Left ventricle myocardium inferior (tissue), 1 donor: ENCODE measurements at regions not wholly inside any gene's neighbourhood (a gene's known extent, or its start where the extent isn't known, plus 50 kb on each side); places are given as distances from the start of the nearest gene placed in this dataset.

ENCODE experiments used
- DNase-seq: peaks from one replicate; pipeline ENCODE4 v3.0.0-alpha.2; 2020
- H3K27ac ChIP-seq: fragments of 200-600 bp; replicated peaks from 2 replicates; pipeline ENCODE4 v1.8.0; 2021
- H3K27me3 ChIP-seq: fragments of 200-600 bp; 2 replicates; pipeline ENCODE4 v1.8.0; 2021; ENCODE audit warnings: low read depth
- H3K36me3 ChIP-seq: fragments of 200-600 bp; 2 replicates; pipeline ENCODE4 v1.8.0; 2021
- H3K4me1 ChIP-seq: fragments of 200-600 bp; 2 replicates; pipeline ENCODE4 v1.8.0; 2021
- H3K4me3 ChIP-seq: fragments of 200-600 bp; 2 replicates; pipeline ENCODE4 v1.8.0; 2021; ENCODE audit warnings: mild to moderate bottlenecking, moderate library complexity
- H3K9me3 ChIP-seq: fragments of 200-600 bp; replicated peaks from 2 replicates; pipeline ENCODE4 v1.8.0; 2021
- intact Hi-C: fragments of 100-400 bp; cut with micrococcal nuclease; formaldehyde crosslinking; loops from one replicate; pipeline ENCODE4 v1.11.0; 2022
- TF ChIP-seq, protein P1 (sequence below): fragments of 200-600 bp; IDR thresholded peaks from 2 replicates; pipeline ENCODE4 v1.8.0; 2021; ENCODE audit warnings: antibody characterized with exemption, mild to moderate bottlenecking, borderline replicate concordance
- donor health status: DM: no; HTN: yes; CAD: no; lungs with severe emphysema.

DNA sequence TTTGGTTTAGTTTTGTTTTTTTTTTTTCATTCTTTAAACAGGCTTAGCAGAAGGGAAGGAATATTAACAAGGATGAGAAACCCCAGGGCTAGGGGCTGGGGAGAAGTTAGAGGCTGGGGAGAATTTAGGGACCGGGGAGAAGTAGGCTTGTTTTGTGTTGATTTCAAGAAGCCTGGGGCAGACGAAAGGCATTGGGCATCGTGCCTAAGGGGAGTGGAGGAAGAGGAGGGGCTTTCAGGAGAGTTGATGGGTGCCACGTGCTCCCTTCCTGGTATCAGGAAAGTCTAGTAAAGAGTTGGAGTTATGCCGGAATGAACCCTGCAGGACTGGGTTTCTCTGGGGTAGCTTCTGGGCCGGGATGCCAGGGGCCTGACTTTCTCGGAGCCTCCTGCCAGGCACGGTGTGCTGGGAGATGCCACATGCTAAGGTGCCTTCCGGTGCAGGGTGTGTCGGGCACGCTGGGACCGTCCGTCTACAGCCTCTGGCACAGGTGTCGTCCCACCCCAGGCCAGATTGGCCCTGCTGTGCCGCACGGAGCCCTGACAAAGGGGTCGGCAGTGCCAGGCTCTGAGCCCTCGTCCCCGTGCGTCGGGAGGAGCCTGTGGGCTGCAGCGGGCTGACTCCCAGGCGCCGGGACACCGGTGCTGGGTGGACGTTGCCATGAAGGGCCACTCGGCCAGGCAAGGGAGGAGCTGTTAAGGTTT, 159.9 kb downstream of the OLFM1 start:
- TF ChIP-seq, protein P1, sequence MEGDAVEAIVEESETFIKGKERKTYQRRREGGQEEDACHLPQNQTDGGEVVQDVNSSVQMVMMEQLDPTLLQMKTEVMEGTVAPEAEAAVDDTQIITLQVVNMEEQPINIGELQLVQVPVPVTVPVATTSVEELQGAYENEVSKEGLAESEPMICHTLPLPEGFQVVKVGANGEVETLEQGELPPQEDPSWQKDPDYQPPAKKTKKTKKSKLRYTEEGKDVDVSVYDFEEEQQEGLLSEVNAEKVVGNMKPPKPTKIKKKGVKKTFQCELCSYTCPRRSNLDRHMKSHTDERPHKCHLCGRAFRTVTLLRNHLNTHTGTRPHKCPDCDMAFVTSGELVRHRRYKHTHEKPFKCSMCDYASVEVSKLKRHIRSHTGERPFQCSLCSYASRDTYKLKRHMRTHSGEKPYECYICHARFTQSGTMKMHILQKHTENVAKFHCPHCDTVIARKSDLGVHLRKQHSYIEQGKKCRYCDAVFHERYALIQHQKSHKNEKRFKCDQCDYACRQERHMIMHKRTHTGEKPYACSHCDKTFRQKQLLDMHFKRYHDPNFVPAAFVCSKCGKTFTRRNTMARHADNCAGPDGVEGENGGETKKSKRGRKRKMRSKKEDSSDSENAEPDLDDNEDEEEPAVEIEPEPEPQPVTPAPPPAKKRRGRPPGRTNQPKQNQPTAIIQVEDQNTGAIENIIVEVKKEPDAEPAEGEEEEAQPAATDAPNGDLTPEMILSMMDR = no peak
- H3K36me3 ChIP-seq = no peaks in the 10 kb centered on the region
- H3K4me3 ChIP-seq = no peak overlapping the region
- H3K9me3 ChIP-seq = no peaks in the 10 kb centered on the region
- H3K4me1 ChIP-seq = peaks cover 10% of the 10 kb centered on the region
- intact Hi-C loops = no loop called here
- H3K27ac ChIP-seq = no peak overlapping the region
- no peak for DNase-seq
- peaks cover 95% of the 10 kb centered on the region for H3K27me3 ChIP-seq

DNA sequence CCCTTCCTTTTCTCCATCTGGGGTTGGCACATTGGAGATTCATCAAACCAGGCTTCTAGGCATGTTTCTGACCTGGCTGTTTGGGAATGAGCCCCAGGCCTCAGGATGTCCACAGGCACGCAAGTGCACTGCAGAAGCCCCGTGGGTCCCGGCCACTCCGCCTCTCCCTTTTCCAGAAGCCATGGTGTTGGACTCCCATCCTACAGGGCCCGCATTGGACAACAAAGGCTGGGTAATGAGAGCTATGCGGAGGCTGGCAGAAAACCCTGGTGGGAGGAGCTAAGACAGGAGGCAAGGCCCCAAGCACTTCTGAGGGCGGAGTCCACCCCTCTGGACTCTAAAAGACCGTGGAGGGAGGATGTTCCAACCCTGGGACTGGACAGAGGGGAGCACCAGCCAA, 160.6 kb downstream of the OLFM1 start:
- DNase-seq = no peak
- H3K9me3 ChIP-seq = no peaks in the 10 kb centered on the region
- no peak overlapping the region for H3K4me3 ChIP-seq
- H3K36me3 ChIP-seq = no peaks in the 10 kb centered on the region
- intact Hi-C loops = no loop called here
- H3K4me1 ChIP-seq = peaks cover 10% of the 10 kb centered on the region
- TF ChIP-seq, protein P1 = no peak
- peaks cover 95% of the 10 kb centered on the region for H3K27me3 ChIP-seq
- H3K27ac ChIP-seq = no peak overlapping the region

DNA sequence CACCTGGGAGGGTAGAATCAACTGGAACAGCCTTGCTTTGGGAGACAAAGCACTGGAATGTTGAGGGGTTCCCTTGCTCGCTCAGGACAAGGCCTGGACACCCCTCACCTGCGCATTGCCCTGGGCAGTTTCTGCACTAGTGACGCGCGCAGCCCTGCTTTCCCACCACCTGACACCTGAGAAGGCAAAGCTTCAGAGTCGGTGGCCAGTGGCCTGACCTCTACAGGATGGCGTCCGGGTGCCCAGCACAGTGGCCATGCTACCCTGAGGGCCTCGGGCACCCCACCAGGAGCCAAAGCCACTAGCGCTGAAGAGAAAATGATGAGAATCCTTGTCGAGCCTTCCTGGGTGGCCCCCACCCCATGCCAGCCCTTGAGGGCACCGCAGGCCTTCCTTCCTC, 161.3 kb downstream of the OLFM1 start:
- Histone ChIP-seq H3K27me3 (peaks cover 95% of the 10 kb centered on the region), H3K9me3 (no peaks in the 10 kb centered on the region), H3K4me1 (peaks cover 10% of the 10 kb centered on the region), H3K27ac (no peak overlapping the region), H3K36me3 (no peaks in the 10 kb centered on the region), H3K4me3 (no peak overlapping the region)
- intact Hi-C loops = no loop called here
- peak; percentile 4 for DNase-seq
- TF ChIP-seq, protein P1 = no peak

DNA sequence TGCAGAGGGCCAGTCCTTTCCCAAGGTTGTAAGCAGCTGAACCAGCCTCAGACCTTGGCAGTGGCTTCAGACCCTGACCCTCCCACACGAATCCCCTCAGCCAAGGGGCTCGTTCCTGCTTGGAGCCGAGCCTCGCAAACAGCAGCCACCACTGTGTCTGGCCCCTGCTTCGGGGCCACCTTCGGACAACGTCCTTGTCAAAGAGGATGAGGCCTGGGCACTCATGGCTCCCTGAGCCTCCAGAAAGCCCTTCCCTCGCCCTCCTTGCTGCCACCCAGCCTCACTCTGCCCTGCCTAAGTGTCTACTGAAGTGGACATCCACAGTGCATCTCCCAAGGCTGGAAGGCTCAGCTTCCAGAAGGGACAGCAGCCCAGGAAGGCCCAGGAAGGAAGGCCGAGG, 161.7 kb downstream of the OLFM1 start:
- TF ChIP-seq, protein P1 = no peak
- Histone ChIP-seq H3K27ac (no peak overlapping the region), H3K27me3 (peaks cover 96% of the 10 kb centered on the region), H3K4me3 (no peak overlapping the region), H3K36me3 (no peaks in the 10 kb centered on the region), H3K4me1 (peaks cover 9% of the 10 kb centered on the region), H3K9me3 (no peaks in the 10 kb centered on the region)
- intact Hi-C loops = no loop called here
- DNase-seq = peak; percentile 2

DNA sequence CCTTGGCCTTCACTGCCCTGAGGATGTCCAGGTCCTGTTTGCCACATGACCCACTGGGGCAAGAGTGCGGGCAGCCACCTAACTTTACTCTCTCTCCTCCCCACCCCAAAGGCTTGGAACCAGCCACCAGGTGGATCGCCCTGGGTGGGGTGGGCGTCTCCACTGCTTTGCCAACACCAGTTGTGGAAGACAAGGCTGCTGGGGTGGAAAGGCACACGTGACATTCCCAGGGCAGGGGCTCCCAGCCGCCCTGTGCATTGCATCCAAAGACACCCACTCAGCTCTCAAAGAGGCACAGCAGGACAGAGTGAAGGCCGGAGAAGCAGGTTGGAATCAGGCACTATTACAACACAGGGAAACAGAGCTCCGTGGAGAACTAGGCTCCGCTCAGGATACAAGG, 162.2 kb downstream of the OLFM1 start:
- no peak overlapping the region for H3K4me3 ChIP-seq
- H3K4me1 ChIP-seq = peaks cover 4% of the 10 kb centered on the region
- peaks cover 96% of the 10 kb centered on the region for H3K27me3 ChIP-seq
- no peak for DNase-seq
- intact Hi-C loops = no loop called here
- no peaks in the 10 kb centered on the region for H3K9me3 ChIP-seq
- H3K36me3 ChIP-seq = no peaks in the 10 kb centered on the region
- TF ChIP-seq, protein P1 = no peak
- H3K27ac ChIP-seq = no peak overlapping the region
